ENCODE measurements at regions not wholly inside any gene's neighbourhood (a gene's known extent, or its start where the extent isn't known, plus 50 kb on each side); places are given as distances from the start of the nearest gene placed in this dataset.

DNA sequence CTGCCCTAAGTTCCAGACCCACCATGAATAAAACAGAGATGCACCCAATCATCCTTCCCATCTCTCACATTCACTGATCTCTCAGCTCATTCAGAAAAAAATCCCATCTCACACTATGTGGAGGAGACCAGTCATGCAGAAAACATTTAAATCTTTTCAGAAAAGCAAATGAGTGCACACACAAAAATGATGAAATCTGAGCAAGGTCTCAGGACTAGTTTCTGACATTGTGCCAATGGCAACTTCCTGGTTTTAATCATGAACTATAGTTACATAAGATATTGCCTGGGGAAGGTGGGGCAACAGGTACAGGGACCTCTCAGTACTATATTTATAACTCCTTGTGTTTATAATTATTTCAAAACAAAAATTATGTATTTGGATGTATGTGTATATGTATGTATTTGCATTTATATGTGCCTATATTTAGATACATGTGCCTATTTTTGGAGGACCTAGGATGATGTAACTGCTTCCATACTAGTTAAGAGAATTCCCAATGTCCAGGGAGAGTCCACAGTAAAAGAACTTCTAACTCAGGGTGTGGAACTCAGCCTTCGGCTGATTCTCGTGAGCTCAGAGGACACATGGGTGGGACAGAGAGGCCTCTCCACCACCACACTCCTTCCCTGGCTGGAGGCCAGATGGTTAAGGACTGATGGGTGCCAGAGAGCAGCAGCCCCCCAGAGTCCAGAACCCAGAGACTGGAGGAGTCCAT is 71.7 kb upstream of the MAP3K4 start:
- no peak overlapping the region for H3K27ac ChIP-seq
- no peaks in the 10 kb centered on the region for H3K36me3 ChIP-seq
- H3K4me1 ChIP-seq = no peaks in the 10 kb centered on the region
- intact Hi-C loops (cut with DNase I) = no loop called here
- no peak overlapping the region for H3K9ac ChIP-seq (ENCODE audit: low read depth in 2 of 2, low read length in 2 of 2)
- no peak overlapping the region for H3K4me3 ChIP-seq
- no peaks in the 10 kb centered on the region for H3K27me3 ChIP-seq
- DNase-seq = no peak
- no peaks in the 10 kb centered on the region for H3K9me3 ChIP-seq
- TF ChIP-seq, protein P1, sequence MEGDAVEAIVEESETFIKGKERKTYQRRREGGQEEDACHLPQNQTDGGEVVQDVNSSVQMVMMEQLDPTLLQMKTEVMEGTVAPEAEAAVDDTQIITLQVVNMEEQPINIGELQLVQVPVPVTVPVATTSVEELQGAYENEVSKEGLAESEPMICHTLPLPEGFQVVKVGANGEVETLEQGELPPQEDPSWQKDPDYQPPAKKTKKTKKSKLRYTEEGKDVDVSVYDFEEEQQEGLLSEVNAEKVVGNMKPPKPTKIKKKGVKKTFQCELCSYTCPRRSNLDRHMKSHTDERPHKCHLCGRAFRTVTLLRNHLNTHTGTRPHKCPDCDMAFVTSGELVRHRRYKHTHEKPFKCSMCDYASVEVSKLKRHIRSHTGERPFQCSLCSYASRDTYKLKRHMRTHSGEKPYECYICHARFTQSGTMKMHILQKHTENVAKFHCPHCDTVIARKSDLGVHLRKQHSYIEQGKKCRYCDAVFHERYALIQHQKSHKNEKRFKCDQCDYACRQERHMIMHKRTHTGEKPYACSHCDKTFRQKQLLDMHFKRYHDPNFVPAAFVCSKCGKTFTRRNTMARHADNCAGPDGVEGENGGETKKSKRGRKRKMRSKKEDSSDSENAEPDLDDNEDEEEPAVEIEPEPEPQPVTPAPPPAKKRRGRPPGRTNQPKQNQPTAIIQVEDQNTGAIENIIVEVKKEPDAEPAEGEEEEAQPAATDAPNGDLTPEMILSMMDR (IDR thresholded peaks at IDR 0.05) = no peak

- Histone ChIP-seq H3K36me3 (no peaks in the 10 kb centered on the region), H3K4me1 (no peaks in the 10 kb centered on the region), H3K4me3 (no peak overlapping the region), H3K9me3 (no peaks in the 10 kb centered on the region), H3K9ac (ENCODE audit: low read depth in 2 of 2, low read length in 2 of 2) (no peak overlapping the region), H3K27me3 (no peaks in the 10 kb centered on the region), H3K27ac (no peak overlapping the region)
- TF ChIP-seq, protein P1 (IDR thresholded peaks at IDR 0.05) = no peak
- intact Hi-C loops (cut with DNase I) = no loop called here
- DNase-seq = no peak
These were observed 70.5 kb upstream of the MAP3K4 start for GRCh38 chr6:160921095-160921494.

- no peaks in the 10 kb centered on the region for H3K27me3 ChIP-seq
- no peak overlapping the region for H3K9ac ChIP-seq (ENCODE audit: low read depth in 2 of 2, low read length in 2 of 2)
- no peak for DNase-seq
- H3K36me3 ChIP-seq = no peaks in the 10 kb centered on the region
- intact Hi-C loops (cut with DNase I) = no loop called here
- no peak overlapping the region for H3K27ac ChIP-seq
- TF ChIP-seq, protein P1 (IDR thresholded peaks at IDR 0.05) = no peak
- no peaks in the 10 kb centered on the region for H3K4me1 ChIP-seq
- no peak overlapping the region for H3K4me3 ChIP-seq
- no peaks in the 10 kb centered on the region for H3K9me3 ChIP-seq
These were observed 65.0 kb upstream of the MAP3K4 start for GRCh38 chr6:160926281-160927276.

- intact Hi-C loops (cut with DNase I) = no loop called here
- Histone ChIP-seq H3K27me3 (no peaks in the 10 kb centered on the region), H3K4me1 (no peaks in the 10 kb centered on the region), H3K4me3 (no peak overlapping the region), H3K27ac (no peak overlapping the region), H3K9me3 (no peaks in the 10 kb centered on the region), H3K9ac (ENCODE audit: low read depth in 2 of 2, low read length in 2 of 2) (no peak overlapping the region), H3K36me3 (no peaks in the 10 kb centered on the region)
- TF ChIP-seq, protein P1 (IDR thresholded peaks at IDR 0.05) = no peak
- no peak for DNase-seq
These were observed 64.2 kb upstream of the MAP3K4 start for GRCh38 chr6:160927416-160927815.

GRCh38 chr6:160929361-160929760 is 62.2 kb upstream of the MAP3K4 start:
- H3K27ac ChIP-seq = no peak overlapping the region
- TF ChIP-seq, protein P1 (IDR thresholded peaks at IDR 0.05) = no peak
- H3K9ac ChIP-seq (ENCODE audit: low read depth in 2 of 2, low read length in 2 of 2) = no peak overlapping the region
- no peaks in the 10 kb centered on the region for H3K36me3 ChIP-seq
- no peak for DNase-seq
- H3K9me3 ChIP-seq = no peaks in the 10 kb centered on the region
- no peak overlapping the region for H3K4me3 ChIP-seq
- no peaks in the 10 kb centered on the region for H3K27me3 ChIP-seq
- intact Hi-C loops (cut with DNase I) = no loop called here
- H3K4me1 ChIP-seq = no peaks in the 10 kb centered on the region

Data from colonic mucosa (tissue), 4 donors.